Prostate gland (tissue), 2 donors: ENCODE measurements at regions not wholly inside any gene's neighbourhood (a gene's known extent, or its start where the extent isn't known, plus 50 kb on each side); places are given as distances from the start of the nearest gene placed in this dataset.

ENCODE experiments used
- DNase-seq: peaks from one replicate; pipeline ENCODE4 v3.0.0-alpha.2; 2019; ENCODE audit warnings: low spot score
- H3K27ac ChIP-seq, 2 donors: fragments of 200-600 bp; sonication (generic); 2 replicates each; pipeline ENCODE4 v1.5.1; 2017 to 2019
- H3K27me3 ChIP-seq: fragments of 200-600 bp; sonication (generic); replicated peaks from 2 replicates; pipeline ENCODE4 v1.5.1; 2019; ENCODE audit not compliant: insufficient read depth
- H3K36me3 ChIP-seq, 2 donors: fragments of 200-600 bp; sonication (generic); 1 replicate in 1 of 2; 2 replicates in 1 of 2; pipeline versions ENCODE4 v1.5.1 to v1.8.1; 2017 to 2019
- H3K4me1 ChIP-seq: fragments of 200-600 bp; sonication (generic); replicated peaks from 2 replicates; pipeline ENCODE4 v1.5.1; 2019
- H3K4me3 ChIP-seq, 2 donors: fragments of 200-600 bp; sonication (generic); 2 replicates each; pipeline ENCODE4 v1.5.1; 2017 to 2019
- H3K9me3 ChIP-seq: fragments of 200-600 bp; sonication (generic); 2 replicates; pipeline ENCODE4 v1.5.1; 2017
- POLR2A ChIP-seq: fragments of 450-650 bp; IDR thresholded peaks from one replicate; pipeline ENCODE4 v1.6.1; 2016; ENCODE audit warnings: antibody characterized with exemption, mild to moderate bottlenecking
- POLR2AphosphoS5 ChIP-seq: sonication (generic); formaldehyde crosslinking; IDR thresholded peaks from one replicate; pipeline ENCODE4 v1.6.1; 2017; ENCODE audit warnings: antibody characterized with exemption
- WGBS: methylation state at CpG from one replicate; pipeline ENCODE4 v1.1.5; 2018; 5-methylcytosine and 5-hydroxymethylcytosine counted together
- intact Hi-C: fragments of 100-400 bp; cut with DNase I; formaldehyde crosslinking; loops from one replicate; pipeline ENCODE4 v1.14.2; 2022
- TF ChIP-seq, protein P1 (sequence below), 4 experiments: fragments of 200-600 bp in 2 of 4; fragments of 450-650 bp in 2 of 4; sonication (generic) in 2 of 4; IDR thresholded peaks; 1 replicate in 3 of 4; 2 replicates in 1 of 4; pipeline ENCODE4 v1.5.1; 2016 to 2019; ENCODE audit warnings: antibody characterized with exemption in 4 of 4, mild to moderate bottlenecking in 2 of 4, moderate library complexity in 2 of 4

DNA sequence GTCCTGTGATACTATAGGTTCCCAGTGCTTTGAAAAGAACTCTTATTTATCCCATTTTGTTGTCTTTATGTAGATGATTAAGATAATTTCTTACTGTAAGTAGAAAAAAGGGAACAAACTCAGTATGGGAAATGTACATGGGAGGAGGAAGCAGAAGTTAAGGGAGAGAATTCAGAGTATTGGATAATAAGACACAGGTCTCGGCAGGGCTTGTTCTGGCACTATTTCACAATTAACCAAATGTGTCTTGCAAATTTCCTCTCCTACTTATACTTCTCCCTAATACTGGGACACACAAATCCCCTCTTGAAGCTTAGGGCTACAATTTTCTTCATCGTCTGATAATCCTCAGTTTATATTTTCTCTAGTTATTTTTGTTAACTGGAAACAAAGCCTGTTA is 744.0 kb downstream of the ADCYAP1 start:
- Histone ChIP-seq H3K4me1 (no peaks in the 10 kb centered on the region), H3K9me3 (no peaks in the 10 kb centered on the region), H3K27me3 (no peaks in the 10 kb centered on the region), H3K4me3 (no peak overlapping the region), H3K36me3 (no peaks in the 10 kb centered on the region), H3K27ac (no peak overlapping the region)
- no peak for TF ChIP-seq POLR2A
- TF ChIP-seq, protein P1, sequence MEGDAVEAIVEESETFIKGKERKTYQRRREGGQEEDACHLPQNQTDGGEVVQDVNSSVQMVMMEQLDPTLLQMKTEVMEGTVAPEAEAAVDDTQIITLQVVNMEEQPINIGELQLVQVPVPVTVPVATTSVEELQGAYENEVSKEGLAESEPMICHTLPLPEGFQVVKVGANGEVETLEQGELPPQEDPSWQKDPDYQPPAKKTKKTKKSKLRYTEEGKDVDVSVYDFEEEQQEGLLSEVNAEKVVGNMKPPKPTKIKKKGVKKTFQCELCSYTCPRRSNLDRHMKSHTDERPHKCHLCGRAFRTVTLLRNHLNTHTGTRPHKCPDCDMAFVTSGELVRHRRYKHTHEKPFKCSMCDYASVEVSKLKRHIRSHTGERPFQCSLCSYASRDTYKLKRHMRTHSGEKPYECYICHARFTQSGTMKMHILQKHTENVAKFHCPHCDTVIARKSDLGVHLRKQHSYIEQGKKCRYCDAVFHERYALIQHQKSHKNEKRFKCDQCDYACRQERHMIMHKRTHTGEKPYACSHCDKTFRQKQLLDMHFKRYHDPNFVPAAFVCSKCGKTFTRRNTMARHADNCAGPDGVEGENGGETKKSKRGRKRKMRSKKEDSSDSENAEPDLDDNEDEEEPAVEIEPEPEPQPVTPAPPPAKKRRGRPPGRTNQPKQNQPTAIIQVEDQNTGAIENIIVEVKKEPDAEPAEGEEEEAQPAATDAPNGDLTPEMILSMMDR (IDR thresholded peaks at IDR 0.05): no peak
- no peak for TF ChIP-seq POLR2AphosphoS5
- WGBS: 68% methylated on average over 2 of the region's 2 CpGs
- DNase-seq: no peak
- intact Hi-C loops: no loop called here

DNA sequence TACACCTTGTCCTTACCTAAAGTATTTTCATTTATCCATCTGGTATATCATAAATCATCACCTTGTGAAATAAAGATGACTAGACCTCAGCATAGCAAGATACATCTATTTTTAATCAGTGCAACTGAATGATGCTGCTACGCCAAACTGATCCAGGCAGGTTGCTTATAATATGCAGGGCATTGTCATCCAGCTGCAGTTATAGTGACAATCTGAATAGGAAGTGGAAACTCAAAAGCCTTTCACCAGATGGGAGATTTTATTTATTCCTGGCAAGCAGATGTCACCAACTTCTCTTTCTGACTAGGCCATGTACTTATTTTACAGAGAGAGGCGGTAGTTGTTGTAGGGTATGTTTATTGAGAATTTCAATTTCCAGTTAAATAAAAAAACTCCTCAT is 747.3 kb downstream of the ADCYAP1 start:
- Histone ChIP-seq H3K9me3 (no peaks in the 10 kb centered on the region), H3K4me1 (no peaks in the 10 kb centered on the region), H3K4me3 (no peak overlapping the region), H3K27me3 (no peaks in the 10 kb centered on the region), H3K36me3 (no peaks in the 10 kb centered on the region), H3K27ac (no peak overlapping the region)
- TF ChIP-seq POLR2AphosphoS5 (no peak), POLR2A (no peak)
- TF ChIP-seq, protein P1 (IDR thresholded peaks at IDR 0.05): no peak
- DNase-seq: no peak
- intact Hi-C loops: no loop called here
- WGBS: 79% methylated on average over 2 of the region's 2 CpGs

DNA sequence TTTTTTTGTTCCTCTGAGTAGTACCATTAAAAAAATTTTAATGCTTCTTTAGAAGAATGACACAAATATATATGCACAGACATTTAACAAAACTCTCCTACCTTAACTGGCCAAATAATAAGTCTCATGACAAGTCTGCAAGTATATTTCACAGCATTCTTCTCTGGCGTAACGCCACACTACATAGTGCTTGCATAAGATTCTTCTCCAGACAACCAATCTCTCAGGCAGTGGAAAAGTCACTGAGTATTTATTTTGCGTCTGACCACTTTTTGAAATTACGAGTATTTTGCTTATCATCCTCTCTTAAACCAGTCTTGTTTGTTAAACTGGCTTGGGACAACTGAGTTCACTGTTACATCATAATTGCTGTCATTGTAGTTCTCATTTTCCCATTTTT is 749.2 kb downstream of the ADCYAP1 start:
- H3K4me1 ChIP-seq: no peaks in the 10 kb centered on the region
- no peak for TF ChIP-seq POLR2A
- TF ChIP-seq, protein P1 (IDR thresholded peaks at IDR 0.05): no peak
- no peak for TF ChIP-seq POLR2AphosphoS5
- H3K27ac ChIP-seq: no peak overlapping the region
- no peaks in the 10 kb centered on the region for H3K27me3 ChIP-seq
- intact Hi-C loops: no loop called here
- H3K9me3 ChIP-seq: no peaks in the 10 kb centered on the region
- DNase-seq: no peak
- no peaks in the 10 kb centered on the region for H3K36me3 ChIP-seq
- H3K4me3 ChIP-seq: no peak overlapping the region
- WGBS: 66% methylated on average over 4 of the region's 4 CpGs

DNA sequence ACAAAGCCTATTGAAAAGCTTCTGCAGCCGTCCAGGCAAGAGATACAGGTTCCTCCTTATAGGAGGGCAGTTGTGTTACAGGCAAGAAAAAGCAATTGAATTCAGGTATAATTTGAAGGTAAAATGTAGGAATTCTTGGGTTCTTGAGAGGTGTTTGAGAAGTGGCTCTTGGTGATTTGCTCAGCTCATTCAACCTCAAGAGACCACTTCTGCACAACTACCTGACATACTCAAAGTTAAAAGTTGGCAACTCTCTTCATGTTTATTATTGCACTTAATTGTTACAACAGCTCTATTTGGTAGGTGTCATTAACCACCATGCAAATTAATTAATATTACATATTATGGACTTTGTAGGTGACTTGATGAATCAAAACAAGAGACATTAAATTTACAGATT is 753.2 kb downstream of the ADCYAP1 start:
- no peaks in the 10 kb centered on the region for H3K27me3 ChIP-seq
- no peak overlapping the region for H3K4me3 ChIP-seq
- H3K4me1 ChIP-seq: no peaks in the 10 kb centered on the region
- DNase-seq: no peak
- WGBS: 97% methylated on average over 1 of the region's 1 CpG
- H3K9me3 ChIP-seq: no peaks in the 10 kb centered on the region
- H3K36me3 ChIP-seq: no peaks in the 10 kb centered on the region
- no peak overlapping the region for H3K27ac ChIP-seq
- TF ChIP-seq POLR2A (no peak), POLR2AphosphoS5 (no peak)
- TF ChIP-seq, protein P1 (IDR thresholded peaks at IDR 0.05): no peak
- intact Hi-C loops: no loop called here

DNA sequence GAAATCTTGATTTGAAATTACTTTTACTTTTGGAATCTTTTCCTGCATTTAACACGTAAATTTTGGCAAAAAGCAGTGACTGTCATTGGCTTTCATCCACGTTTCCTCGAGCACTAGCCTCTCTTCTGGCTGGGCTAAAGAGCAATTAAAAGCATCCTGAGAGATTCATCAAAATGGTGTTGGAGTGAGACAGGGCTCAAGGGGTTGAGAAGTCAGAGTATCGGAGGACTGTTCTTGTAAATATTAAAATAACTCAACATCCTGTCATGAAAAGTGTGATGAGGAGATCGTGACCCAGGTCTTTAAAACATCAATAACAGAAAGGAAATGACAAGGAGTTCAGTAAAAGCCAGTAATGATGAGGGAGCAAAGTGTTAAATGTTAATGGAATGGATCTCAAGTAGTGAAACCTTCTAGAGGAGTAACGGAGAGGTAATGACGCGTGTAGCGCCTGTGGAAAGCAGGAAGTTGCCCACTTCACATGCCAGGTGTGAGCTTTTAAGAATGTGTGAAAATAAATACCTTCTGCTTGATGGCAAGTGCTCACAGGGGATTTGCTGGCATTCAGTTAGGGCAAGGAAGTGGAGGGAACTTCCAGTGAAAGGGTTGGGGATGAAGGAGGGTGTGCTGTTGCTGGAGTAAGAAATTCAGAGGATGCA is 754.4 kb downstream of the ADCYAP1 start:
- intact Hi-C loops: no loop called here
- no peak for DNase-seq
- Histone ChIP-seq H3K27me3 (no peaks in the 10 kb centered on the region), H3K9me3 (no peaks in the 10 kb centered on the region), H3K4me3 (no peak overlapping the region), H3K36me3 (no peaks in the 10 kb centered on the region), H3K27ac (no peak overlapping the region), H3K4me1 (no peaks in the 10 kb centered on the region)
- 40% methylated on average over 9 of the region's 9 CpGs for WGBS
- TF ChIP-seq POLR2A (no peak), POLR2AphosphoS5 (no peak)
- TF ChIP-seq, protein P1 (IDR thresholded peaks at IDR 0.05): no peak
